ENCODE measurements at regions not wholly inside any gene's neighbourhood (a gene's known extent, or its start where the extent isn't known, plus 50 kb on each side); places are given as distances from the start of the nearest gene placed in this dataset.

DNA sequence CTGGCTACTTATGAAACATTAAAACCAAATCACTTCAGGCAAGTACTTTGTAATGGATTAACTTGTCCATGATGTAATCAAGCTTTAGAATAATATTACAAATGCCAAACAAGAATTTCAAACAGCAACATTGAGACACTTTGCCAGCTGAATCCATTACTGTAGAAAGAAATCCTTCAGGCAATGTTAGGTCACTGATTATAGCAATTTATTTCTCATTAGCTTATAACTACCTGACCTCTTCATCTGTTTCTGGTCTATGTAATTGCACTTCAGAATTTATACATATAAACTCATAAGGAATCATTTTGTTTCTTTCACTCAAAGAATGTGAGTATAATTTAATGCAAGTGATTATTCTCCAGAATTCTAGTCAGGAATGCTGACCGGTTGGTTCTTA lies 692.6 kb upstream of the TMEFF2 start:
- Histone ChIP-seq H3K27me3 (no peaks in the 10 kb centered on the region), H3K36me3 (no peaks in the 10 kb centered on the region), H3K4me1 (no peaks in the 10 kb centered on the region), H3K9me3 (no peaks in the 10 kb centered on the region), H3K27ac (no peak overlapping the region), H3K4me3 (no peak overlapping the region)
- no peak for ATAC-seq
- intact Hi-C loops (cut with DNase I; ENCODE audit: low total_unique reads): no loop called here
- TF ChIP-seq POLR2A (IDR thresholded peaks at IDR 0.05): no peak
- TF ChIP-seq, protein P1, sequence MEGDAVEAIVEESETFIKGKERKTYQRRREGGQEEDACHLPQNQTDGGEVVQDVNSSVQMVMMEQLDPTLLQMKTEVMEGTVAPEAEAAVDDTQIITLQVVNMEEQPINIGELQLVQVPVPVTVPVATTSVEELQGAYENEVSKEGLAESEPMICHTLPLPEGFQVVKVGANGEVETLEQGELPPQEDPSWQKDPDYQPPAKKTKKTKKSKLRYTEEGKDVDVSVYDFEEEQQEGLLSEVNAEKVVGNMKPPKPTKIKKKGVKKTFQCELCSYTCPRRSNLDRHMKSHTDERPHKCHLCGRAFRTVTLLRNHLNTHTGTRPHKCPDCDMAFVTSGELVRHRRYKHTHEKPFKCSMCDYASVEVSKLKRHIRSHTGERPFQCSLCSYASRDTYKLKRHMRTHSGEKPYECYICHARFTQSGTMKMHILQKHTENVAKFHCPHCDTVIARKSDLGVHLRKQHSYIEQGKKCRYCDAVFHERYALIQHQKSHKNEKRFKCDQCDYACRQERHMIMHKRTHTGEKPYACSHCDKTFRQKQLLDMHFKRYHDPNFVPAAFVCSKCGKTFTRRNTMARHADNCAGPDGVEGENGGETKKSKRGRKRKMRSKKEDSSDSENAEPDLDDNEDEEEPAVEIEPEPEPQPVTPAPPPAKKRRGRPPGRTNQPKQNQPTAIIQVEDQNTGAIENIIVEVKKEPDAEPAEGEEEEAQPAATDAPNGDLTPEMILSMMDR (IDR thresholded peaks at IDR 0.05 in 4 of 5, conservative IDR thresholded peaks at IDR 0.05 in 1 of 5): no peak
- no peak for DNase-seq
- in situ Hi-C loops (cut with MboI; ENCODE audit: low sequenced_read_pairs in 4 of 4): no loop called here

DNA sequence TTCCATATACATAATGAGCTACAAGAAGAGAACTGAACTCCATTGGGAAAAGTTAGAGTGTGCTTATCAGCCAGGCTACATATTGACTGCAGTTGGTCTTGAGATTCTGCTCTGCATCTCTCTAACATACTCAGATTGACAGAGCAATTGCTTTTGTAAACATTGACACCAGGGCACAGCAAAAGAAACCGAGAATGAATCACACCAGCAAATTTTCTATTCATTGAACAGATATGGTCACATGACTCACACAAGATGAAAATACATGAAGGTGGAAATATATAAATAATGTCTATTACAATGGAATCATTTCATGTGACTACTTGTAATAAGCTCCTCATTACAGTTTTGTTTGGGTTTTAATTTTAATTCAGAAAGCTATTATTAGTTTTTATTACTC lies 691.9 kb upstream of the TMEFF2 start:
- no peak for DNase-seq
- no peaks in the 10 kb centered on the region for H3K36me3 ChIP-seq
- no peak for ATAC-seq
- no peaks in the 10 kb centered on the region for H3K4me1 ChIP-seq
- H3K9me3 ChIP-seq: no peaks in the 10 kb centered on the region
- no peak overlapping the region for H3K4me3 ChIP-seq
- in situ Hi-C loops (cut with MboI; ENCODE audit: low sequenced_read_pairs in 4 of 4) (no loop called here), intact Hi-C loops (cut with DNase I; ENCODE audit: low total_unique reads) (no loop called here)
- H3K27me3 ChIP-seq: no peaks in the 10 kb centered on the region
- H3K27ac ChIP-seq: no peak overlapping the region
- no peak for TF ChIP-seq POLR2A (IDR thresholded peaks at IDR 0.05)
- TF ChIP-seq, protein P1 (IDR thresholded peaks at IDR 0.05 in 4 of 5, conservative IDR thresholded peaks at IDR 0.05 in 1 of 5): no peak

DNA sequence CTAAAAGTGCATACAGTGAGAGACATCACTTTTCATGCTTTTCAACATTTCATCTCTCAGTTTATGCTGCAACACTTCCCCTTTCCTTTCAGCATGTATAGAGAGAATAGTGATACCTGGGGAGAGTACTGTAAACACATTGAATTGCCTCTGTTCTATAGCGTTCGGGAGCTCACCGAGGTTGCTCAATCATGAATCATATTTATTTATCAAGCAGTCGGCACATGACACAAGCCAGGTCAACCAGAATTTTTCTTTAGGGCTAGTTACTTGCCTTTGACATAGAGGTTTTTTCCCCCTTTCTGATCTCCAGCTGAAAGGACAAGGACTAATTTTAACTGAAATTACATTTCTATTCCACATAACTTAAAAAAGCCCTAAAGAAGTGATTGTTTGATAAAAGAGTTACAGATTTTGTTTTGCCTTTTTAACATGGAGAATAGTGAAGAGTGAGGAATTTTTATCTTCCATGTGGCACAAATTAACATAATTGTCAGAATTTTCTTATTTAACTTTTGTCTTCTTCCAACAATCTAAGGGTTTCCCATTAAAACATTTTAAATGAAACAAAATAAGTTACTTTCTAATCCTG lies 690.9 kb upstream of the TMEFF2 start:
- no peaks in the 10 kb centered on the region for H3K36me3 ChIP-seq
- intact Hi-C loops (cut with DNase I; ENCODE audit: low total_unique reads): no loop called here
- no peaks in the 10 kb centered on the region for H3K4me1 ChIP-seq
- TF ChIP-seq, protein P1 (IDR thresholded peaks at IDR 0.05 in 4 of 5, conservative IDR thresholded peaks at IDR 0.05 in 1 of 5): no peak
- in situ Hi-C loops (cut with MboI; ENCODE audit: low sequenced_read_pairs in 4 of 4): no loop called here
- H3K27ac ChIP-seq: no peak overlapping the region
- H3K27me3 ChIP-seq: no peaks in the 10 kb centered on the region
- DNase-seq (no peak), ATAC-seq (no peak)
- H3K4me3 ChIP-seq: no peak overlapping the region
- no peaks in the 10 kb centered on the region for H3K9me3 ChIP-seq

DNA sequence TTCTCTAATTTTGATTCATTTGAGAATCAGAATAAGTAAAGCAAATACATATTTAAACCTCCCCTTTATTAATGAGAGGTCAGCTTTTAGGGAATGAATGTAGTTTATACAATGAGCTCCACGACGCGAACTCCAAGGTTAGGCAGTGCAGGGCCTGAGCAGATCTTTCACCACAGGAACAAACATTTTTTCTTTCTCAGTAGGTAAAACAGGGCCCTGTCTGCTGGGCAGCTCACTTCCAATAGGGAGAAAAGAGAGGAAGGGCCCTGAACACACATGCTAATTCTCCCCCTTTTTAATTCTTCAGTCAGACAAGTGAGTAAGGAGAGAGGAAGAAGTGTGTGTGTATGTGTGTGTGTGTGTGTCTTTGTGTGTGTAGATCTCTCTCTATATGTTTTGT lies 682.4 kb upstream of the TMEFF2 start:
- Histone ChIP-seq H3K4me1 (no peaks in the 10 kb centered on the region), H3K4me3 (no peak overlapping the region), H3K27ac (no peak overlapping the region), H3K36me3 (no peaks in the 10 kb centered on the region), H3K9me3 (no peaks in the 10 kb centered on the region), H3K27me3 (no peaks in the 10 kb centered on the region)
- in situ Hi-C loops (cut with MboI; ENCODE audit: low sequenced_read_pairs in 4 of 4) (no loop called here), intact Hi-C loops (cut with DNase I; ENCODE audit: low total_unique reads) (no loop called here)
- ATAC-seq (no peak), DNase-seq (no peak)
- TF ChIP-seq, protein P1 (IDR thresholded peaks at IDR 0.05 in 4 of 5, conservative IDR thresholded peaks at IDR 0.05 in 1 of 5): no peak
- no peak for TF ChIP-seq POLR2A (IDR thresholded peaks at IDR 0.05)

DNA sequence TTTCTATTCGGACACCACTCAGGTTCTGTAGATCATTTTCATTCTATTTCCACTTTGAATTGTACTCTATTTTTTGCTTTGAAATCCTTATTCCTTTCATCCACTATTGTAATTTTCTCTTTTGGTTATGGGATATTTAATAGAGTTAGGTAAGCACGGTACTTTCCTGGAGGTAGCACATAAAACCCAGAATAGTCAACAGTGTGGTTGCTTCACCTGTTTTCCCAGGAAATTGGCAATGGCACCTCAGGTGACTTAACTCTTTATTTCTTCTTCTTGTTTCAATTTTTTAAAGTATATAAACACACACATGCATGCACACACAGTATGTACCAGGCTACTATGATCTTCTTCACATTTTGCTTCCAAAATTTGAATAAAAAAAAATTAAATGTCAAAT lies 682.0 kb upstream of the TMEFF2 start:
- no peak overlapping the region for H3K27ac ChIP-seq
- H3K27me3 ChIP-seq: no peaks in the 10 kb centered on the region
- H3K4me3 ChIP-seq: no peak overlapping the region
- DNase-seq: no peak
- H3K4me1 ChIP-seq: no peaks in the 10 kb centered on the region
- no peaks in the 10 kb centered on the region for H3K36me3 ChIP-seq
- H3K9me3 ChIP-seq: no peaks in the 10 kb centered on the region
- no peak for TF ChIP-seq POLR2A (IDR thresholded peaks at IDR 0.05)
- TF ChIP-seq, protein P1 (IDR thresholded peaks at IDR 0.05 in 4 of 5, conservative IDR thresholded peaks at IDR 0.05 in 1 of 5): no peak
- intact Hi-C loops (cut with DNase I; ENCODE audit: low total_unique reads): no loop called here
- no peak for ATAC-seq
- in situ Hi-C loops (cut with MboI; ENCODE audit: low sequenced_read_pairs in 4 of 4): no loop called here
